Colonic mucosa (tissue), 4 donors: ENCODE measurements at regions not wholly inside any gene's neighbourhood (a gene's known extent, or its start where the extent isn't known, plus 50 kb on each side); places are given as distances from the start of the nearest gene placed in this dataset.

Experiments
- DNase-seq: peaks from one replicate; pipeline ENCODE4 v3.0.0-alpha.2; 2020
- H3K27ac ChIP-seq: fragments of 200-600 bp; one replicate; pipeline ENCODE4 v1.8.0; 2021
- H3K27me3 ChIP-seq: fragments of 200-600 bp; one replicate; pipeline ENCODE4 v1.8.0; 2021
- H3K36me3 ChIP-seq: fragments of 200-600 bp; one replicate; pipeline ENCODE4 v1.8.0; 2021
- H3K4me1 ChIP-seq: fragments of 200-600 bp; one replicate; pipeline ENCODE4 v1.8.0; 2021; ENCODE audit warnings: mild to moderate bottlenecking
- H3K4me3 ChIP-seq: fragments of 200-600 bp; one replicate; pipeline ENCODE4 v1.8.0; 2021
- H3K9ac ChIP-seq, 2 donors: one replicate each; pipeline ENCODE4 v1.7.0; 2013; ENCODE audit warnings: control low read depth in 2 of 2, low read depth in 2 of 2, low read length in 2 of 2
- H3K9me3 ChIP-seq: fragments of 200-600 bp; one replicate; pipeline ENCODE4 v1.8.0; 2021
- CTCF ChIP-seq: fragments of 200-600 bp; IDR thresholded peaks from one replicate; pipeline ENCODE4 v1.8.0; 2022; ENCODE audit warnings: antibody characterized with exemption, mild to moderate bottlenecking
- intact Hi-C: fragments of 100-400 bp; cut with DNase I; formaldehyde crosslinking; loops from one replicate; pipeline ENCODE4 v1.14.1; 2022
- donor health status: healthy.
- donor health status: DM: no; HTN: no; CAD: no.
- donor health status: DM: no; HTN: no; CAD: no.

DNA sequence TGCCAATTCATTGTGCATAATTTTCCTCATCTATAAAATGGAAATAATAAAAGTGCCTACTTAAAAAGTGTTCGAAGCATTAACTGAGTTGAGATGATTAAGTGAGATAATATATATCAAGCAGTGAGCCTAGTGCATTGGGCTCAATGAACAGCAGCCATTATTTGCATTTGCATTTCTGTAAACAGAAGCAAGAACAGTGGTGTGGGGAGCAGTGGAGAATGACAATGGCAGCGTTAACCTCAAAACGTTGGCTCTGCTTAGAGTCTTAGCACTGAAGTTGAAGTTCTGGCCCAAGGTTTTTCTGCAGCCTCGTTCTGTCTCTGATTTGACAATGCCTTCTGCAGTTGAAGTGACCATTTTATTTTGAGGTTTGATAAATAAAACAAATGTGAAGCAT, 466.3 kb upstream of the ONECUT1 start:
- intact Hi-C loops, result no loop called here
- no peak overlapping the region for H3K4me3 ChIP-seq
- no peaks in the 10 kb centered on the region for H3K36me3 ChIP-seq
- no peak for DNase-seq
- no peaks in the 10 kb centered on the region for H3K4me1 ChIP-seq
- H3K9ac ChIP-seq, result no peak overlapping the region
- no peaks in the 10 kb centered on the region for H3K9me3 ChIP-seq
- H3K27ac ChIP-seq, result no peak overlapping the region
- TF ChIP-seq CTCF, result no peak
- no peaks in the 10 kb centered on the region for H3K27me3 ChIP-seq

- no peak overlapping the region for H3K9ac ChIP-seq
- TF ChIP-seq CTCF, result no peak
- intact Hi-C loops, result no loop called here
- H3K36me3 ChIP-seq, result no peaks in the 10 kb centered on the region
- H3K27me3 ChIP-seq, result no peaks in the 10 kb centered on the region
- no peaks in the 10 kb centered on the region for H3K9me3 ChIP-seq
- H3K4me3 ChIP-seq, result no peak overlapping the region
- no peak overlapping the region for H3K27ac ChIP-seq
- H3K4me1 ChIP-seq, result no peaks in the 10 kb centered on the region
- no peak for DNase-seq
These were observed 465.9 kb upstream of the ONECUT1 start for GRCh38 chr15:53256043-53256442.

DNA sequence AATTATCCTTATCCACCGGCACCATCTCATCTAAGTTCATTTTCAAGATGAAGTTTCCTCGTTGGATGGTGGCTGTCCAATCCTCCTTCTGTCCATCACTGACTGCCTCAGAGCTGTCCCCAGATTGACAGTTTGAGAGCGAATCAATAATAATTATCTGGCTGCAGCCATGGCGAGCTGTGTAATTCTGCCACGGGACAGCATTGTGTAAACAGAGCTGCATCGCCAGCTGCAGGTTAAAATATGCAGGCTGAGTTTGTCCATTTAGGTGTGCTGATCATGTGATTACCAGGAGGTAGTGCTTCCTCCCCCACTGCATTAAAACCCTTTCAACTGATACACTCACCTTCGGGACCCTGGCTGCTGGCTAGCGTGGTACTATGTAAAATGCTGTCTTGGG, 461.9 kb upstream of the ONECUT1 start:
- Histone ChIP-seq H3K4me3 (no peak overlapping the region), H3K4me1 (no peaks in the 10 kb centered on the region), H3K36me3 (no peaks in the 10 kb centered on the region), H3K9ac (no peak overlapping the region), H3K9me3 (no peaks in the 10 kb centered on the region), H3K27ac (no peak overlapping the region), H3K27me3 (no peaks in the 10 kb centered on the region)
- intact Hi-C loops, result no loop called here
- no peak for DNase-seq
- TF ChIP-seq CTCF, result no peak

- no peak overlapping the region for H3K9ac ChIP-seq
- H3K4me3 ChIP-seq, result no peak overlapping the region
- no peaks in the 10 kb centered on the region for H3K36me3 ChIP-seq
- H3K27ac ChIP-seq, result no peak overlapping the region
- no peaks in the 10 kb centered on the region for H3K4me1 ChIP-seq
- TF ChIP-seq CTCF, result no peak
- H3K9me3 ChIP-seq, result no peaks in the 10 kb centered on the region
- intact Hi-C loops, result no loop called here
- no peak for DNase-seq
- no peaks in the 10 kb centered on the region for H3K27me3 ChIP-seq
These were observed 461.4 kb upstream of the ONECUT1 start for GRCh38 chr15:53251523-53251922.

- intact Hi-C loops, result no loop called here
These were observed 457.0 kb upstream of the ONECUT1 start for GRCh38 chr15:53247041-53247708.

More at GRCh38 chr15:53247041-53247708, 457.0 kb upstream of the ONECUT1 start:
- Histone ChIP-seq H3K9me3 (no peaks in the 10 kb centered on the region), H3K4me1 (no peaks in the 10 kb centered on the region), H3K4me3 (no peak overlapping the region), H3K9ac (no peak overlapping the region), H3K27me3 (no peaks in the 10 kb centered on the region), H3K36me3 (no peaks in the 10 kb centered on the region), H3K27ac (no peak overlapping the region)
- TF ChIP-seq CTCF, result no peak
- DNase-seq, result no peak
